Panc1 (cell line): ENCODE measurements at regions not wholly inside any gene's neighbourhood (a gene's known extent, or its start where the extent isn't known, plus 50 kb on each side); places are given as distances from the start of the nearest gene placed in this dataset.

Source experiments
- ATAC-seq: fragments of 200-7000 bp; cut with Tn5 transposase; 2 replicates; pipeline ENCODE4 v1.9.1; 2020; ENCODE audit warnings: mild to moderate bottlenecking, moderate library complexity
- BruUV-seq: library from RNA; stranded (reverse); fragments of 400-500 nt; replicated peaks from 2 replicates; lab custom pipeline; 2021; lab: Mats Ljungman, UMichigan
- CTCF ChIA-PET: fragments of 300-600 bp; sonication (Branson Sonifier 250); formaldehyde crosslinking; loops from one replicate; lab custom pipeline; 2022; ENCODE audit warnings: antibody characterized with exemption; lab: Charles Lee
- POLR2A ChIA-PET: fragments of 300-600 bp; sonication (Branson Sonifier 250); formaldehyde crosslinking; loops from one replicate; lab custom pipeline; 2022; ENCODE audit warnings: antibody characterized with exemption; lab: Charles Lee
- DNase-seq: peaks from one replicate; pipeline ENCODE4 v3.0.0-alpha.2; 2010; ENCODE audit warnings: low read depth, low spot score
- H3K27ac ChIP-seq: 2 replicates; pipeline ENCODE4 v1.5.1; 2011; ENCODE audit warnings: mild to moderate bottlenecking, low read length, inconsistent platforms
- H3K27me3 ChIP-seq: fragments of 200-500 bp; sonication (Bioruptor generic); 2 replicates; pipeline ENCODE4 v1.6.0; 2014; ENCODE audit warnings: low read length, inconsistent platforms; ENCODE audit not compliant: control insufficient read depth, insufficient read depth
- H3K36me3 ChIP-seq: fragments of 200-500 bp; sonication (Bioruptor generic); 2 replicates; pipeline ENCODE4 v1.5.1; 2014; ENCODE audit warnings: inconsistent platforms, mild to moderate bottlenecking, low read length, moderate library complexity; ENCODE audit not compliant: control insufficient read depth, insufficient read depth
- H3K4me1 ChIP-seq: 2 replicates; pipeline ENCODE4 v1.5.1; 2011; ENCODE audit warnings: inconsistent platforms, mild to moderate bottlenecking, low read length, moderate library complexity; ENCODE audit not compliant: control insufficient read depth, insufficient read depth
- H3K4me3 ChIP-seq, 2 experiments: 2 replicates each; pipeline ENCODE4 v1.5.1; 2011 to 2012; ENCODE audit warnings: low read depth in 2 of 2, low read length in 2 of 2, mild to moderate bottlenecking in 2 of 2, inconsistent platforms in 1 of 2, moderate library complexity in 1 of 2
- H3K9me3 ChIP-seq: fragments of 200-500 bp; sonication (Bioruptor generic); 2 replicates; pipeline ENCODE4 v1.5.1; 2014; ENCODE audit warnings: low read depth, mild to moderate bottlenecking, inconsistent platforms, low read length, moderate library complexity; ENCODE audit not compliant: control insufficient read depth, insufficient read depth
- CTCF ChIP-seq: fragments of 450-650 bp; IDR thresholded peaks from 2 replicates; pipeline ENCODE4 v1.5.1; 2017; ENCODE audit warnings: mild to moderate bottlenecking
- POLR2AphosphoS5 ChIP-seq: IDR thresholded peaks from 2 replicates; pipeline ENCODE4 v1.6.1; 2012; ENCODE audit warnings: mild to moderate bottlenecking, low read depth, low read length, moderate library complexity
- REST ChIP-seq, 2 experiments: IDR thresholded peaks; 2 replicates each; pipeline ENCODE4 v1.6.1; 2011 to 2012; ENCODE audit warnings: low read depth in 2 of 2, control low read depth in 1 of 2, low read length in 1 of 2, mild to moderate bottlenecking in 1 of 2, moderate library complexity in 1 of 2; ENCODE audit not compliant: insufficient read depth in 1 of 2
- SIN3A ChIP-seq: IDR thresholded peaks from 2 replicates; pipeline ENCODE4 v1.6.1; 2012; ENCODE audit warnings: low read depth, mild to moderate bottlenecking, low read length, moderate library complexity, borderline replicate concordance; ENCODE audit not compliant: insufficient read depth
- TCF7L2 ChIP-seq: IDR thresholded peaks from 2 replicates; pipeline ENCODE4 v1.6.1; 2011; ENCODE audit warnings: mild to moderate bottlenecking, low read depth, low read length, inconsistent platforms
- in situ Hi-C: cut with HindIII; loops from 2 replicates; pipeline ENCODE4 v1.10.0; 2016; ENCODE audit warnings: low sequenced_read_pairs, low pct_unique_long_range_greater_than_20kb
- intact Hi-C: fragments of 100-400 bp; cut with micrococcal nuclease; formaldehyde crosslinking; loops from one replicate; pipeline ENCODE4 v1.10.0; 2022; ENCODE audit not compliant: unreplicated experiment

DNA sequence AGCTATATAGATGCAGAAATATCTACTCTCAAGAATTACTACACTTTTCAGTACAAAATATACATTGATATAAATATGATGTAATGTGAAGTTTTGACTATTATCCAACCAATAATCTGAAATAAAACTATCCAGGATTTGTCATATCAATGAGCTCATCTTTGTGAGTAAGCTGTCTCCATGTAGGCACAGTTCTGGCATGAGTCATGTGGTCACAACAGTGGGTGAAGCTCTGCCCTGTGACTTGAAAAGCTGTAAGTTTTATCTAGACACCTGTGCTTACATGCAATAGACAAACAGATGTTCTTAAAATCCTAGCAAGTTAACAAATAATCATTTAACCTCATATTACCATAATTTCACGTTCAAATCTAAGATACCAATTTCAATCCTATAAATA, 192.7 kb downstream of the GABRG1 start:
- no peaks in the 10 kb centered on the region for H3K36me3 ChIP-seq
- H3K27ac ChIP-seq: no peak overlapping the region
- no peaks in the 10 kb centered on the region for H3K27me3 ChIP-seq
- in situ Hi-C loops: no loop called here
- TF ChIP-seq CTCF (no peak), POLR2AphosphoS5 (no peak), TCF7L2 (no peak), SIN3A (no peak), REST (IDR thresholded peaks at IDR 0.05; ENCODE audit: insufficient read depth in 1 of 2, low read depth in 2 of 2, low read length in 1 of 2) (no peak)
- ChIA-PET POLR2A (no interaction called here), CTCF (no interaction called here)
- ATAC-seq (no peak), DNase-seq (no peak)
- intact Hi-C loops: no loop called here
- H3K9me3 ChIP-seq: no peaks in the 10 kb centered on the region
- BruUV-seq: no TSS peak
- no peak overlapping the region for H3K4me3 ChIP-seq
- no peaks in the 10 kb centered on the region for H3K4me1 ChIP-seq

- in situ Hi-C loops (no loop called here), intact Hi-C loops (no loop called here)
- no peak for TF ChIP-seq REST (IDR thresholded peaks at IDR 0.05; ENCODE audit: insufficient read depth in 1 of 2, low read depth in 2 of 2, low read length in 1 of 2)
- TF ChIP-seq TCF7L2: no peak
- TF ChIP-seq POLR2AphosphoS5: no peak
- TF ChIP-seq SIN3A: no peak
- TF ChIP-seq CTCF: no peak
- H3K27me3 ChIP-seq: no peaks in the 10 kb centered on the region
- H3K9me3 ChIP-seq: no peaks in the 10 kb centered on the region
- no peak for DNase-seq
- no peaks in the 10 kb centered on the region for H3K4me1 ChIP-seq
- no TSS peak for BruUV-seq
- ATAC-seq: no peak
- ChIA-PET POLR2A (no interaction called here), CTCF (no interaction called here)
- H3K27ac ChIP-seq: no peak overlapping the region
- no peaks in the 10 kb centered on the region for H3K36me3 ChIP-seq
- H3K4me3 ChIP-seq: no peak overlapping the region
Measured at GRCh38 chr4:45927641-45928040, 196.2 kb downstream of the GABRG1 start.
